Natural killer cell (primary cell): ENCODE measurements at regions not wholly inside any gene's neighbourhood (a gene's known extent, or its start where the extent isn't known, plus 50 kb on each side); places are given as distances from the start of the nearest gene placed in this dataset.

Experiments used
- ATAC-seq, 3 donors: fragments of 150-1000 bp in 2 of 3; fragments of 200-7000 bp in 1 of 3; cut with Tn5 transposase; 1 replicate in 1 of 3; 2 replicates in 2 of 3; pipeline ENCODE4 v1.10.0; 2021; ENCODE audit warnings: mild to moderate bottlenecking in 2 of 3, moderate library complexity in 2 of 3
- DNase-seq, 2 donors: peaks; one replicate each; pipeline versions ENCODE4 v3.0.0 to v3.0.0-alpha.2; 2013 to 2021; ENCODE audit warnings: mixed read lengths in 1 of 2
- H3K27ac ChIP-seq: one replicate; pipeline ENCODE4 v1.5.1; 2013; ENCODE audit warnings: mild to moderate bottlenecking, low read length
- H3K27me3 ChIP-seq: one replicate; pipeline ENCODE4 v1.6.1; 2013; ENCODE audit warnings: low read length; ENCODE audit not compliant: control insufficient read depth, insufficient read depth
- H3K36me3 ChIP-seq: one replicate; pipeline ENCODE4 v1.6.1; 2013; ENCODE audit warnings: low read length; ENCODE audit not compliant: control insufficient read depth, insufficient read depth
- H3K4me1 ChIP-seq: one replicate; pipeline ENCODE4 v1.6.1; 2013; ENCODE audit warnings: low read length; ENCODE audit not compliant: control insufficient read depth, insufficient read depth
- H3K4me3 ChIP-seq: one replicate; pipeline ENCODE4 v1.5.1; 2013; ENCODE audit warnings: low read length
- H3K9me3 ChIP-seq: one replicate; pipeline ENCODE4 v1.6.1; 2013; ENCODE audit warnings: low read length; ENCODE audit not compliant: control insufficient read depth, insufficient read depth
- H3K27ac Mint-ChIP-seq, 2 donors: one replicate each; pipeline ENCODE4 v1.8.0; 2022; ENCODE audit warnings: mild to moderate bottlenecking in 2 of 2, mixed read lengths in 2 of 2, moderate library complexity in 1 of 2
- H3K27me3 Mint-ChIP-seq, 2 donors: one replicate each; pipeline ENCODE4 v1.8.0; 2022; ENCODE audit warnings: low read depth in 2 of 2, mixed read lengths in 2 of 2
- H3K36me3 Mint-ChIP-seq: one replicate; pipeline ENCODE4 v1.8.0; 2022; ENCODE audit warnings: mixed read lengths
- H3K4me1 Mint-ChIP-seq, 2 donors: one replicate each; pipeline ENCODE4 v1.8.0; 2022; ENCODE audit warnings: mixed read lengths in 2 of 2
- H3K4me3 Mint-ChIP-seq: one replicate; pipeline ENCODE4 v1.8.0; 2022; ENCODE audit warnings: mild to moderate bottlenecking, moderate library complexity, mixed read lengths
- H3K9me3 Mint-ChIP-seq, 2 donors: one replicate each; pipeline ENCODE4 v1.8.0; 2022; ENCODE audit warnings: mixed read lengths in 2 of 2
- WGBS: methylation state at CpG from one replicate; pipeline ENCODE4 v1.1.7; 2013; ENCODE audit warnings: missing lambda C conversion rate; ENCODE audit not compliant: insufficient coverage; 5-methylcytosine and 5-hydroxymethylcytosine counted together
- intact Hi-C: fragments of 100-400 bp; cut with micrococcal nuclease; formaldehyde crosslinking; loops from one replicate; pipeline ENCODE4 v1.14.2; 2022
- TF ChIP-seq, protein P1 (sequence below): fragments of 200-600 bp; IDR thresholded peaks from one replicate; pipeline ENCODE4 v1.8.0; 2022; ENCODE audit warnings: antibody characterized with exemption

DNA sequence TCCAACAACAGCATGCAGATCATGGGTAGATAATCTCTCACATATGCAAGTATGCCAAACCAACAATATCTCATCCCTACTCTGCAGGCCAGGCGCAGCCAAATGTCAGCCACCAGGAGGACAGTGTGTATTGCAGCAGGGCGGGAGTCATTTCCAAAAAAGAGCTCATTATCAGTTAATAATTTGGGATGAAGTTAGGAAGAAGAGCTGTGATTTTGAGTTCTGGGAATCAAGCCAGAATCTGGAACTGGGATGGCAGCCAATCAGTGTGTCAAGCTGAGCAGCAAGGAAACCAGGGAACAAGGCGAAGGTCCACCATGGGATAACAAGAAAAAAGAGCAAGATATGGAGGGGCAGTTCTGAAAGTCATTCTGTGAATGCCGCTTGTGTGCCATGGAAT, 88.2 kb upstream of the CAMK2D start:
- H3K9me3 ChIP-seq = no peaks in the 10 kb centered on the region
- H3K27ac Mint-ChIP-seq = no peak overlapping the region

DNA sequence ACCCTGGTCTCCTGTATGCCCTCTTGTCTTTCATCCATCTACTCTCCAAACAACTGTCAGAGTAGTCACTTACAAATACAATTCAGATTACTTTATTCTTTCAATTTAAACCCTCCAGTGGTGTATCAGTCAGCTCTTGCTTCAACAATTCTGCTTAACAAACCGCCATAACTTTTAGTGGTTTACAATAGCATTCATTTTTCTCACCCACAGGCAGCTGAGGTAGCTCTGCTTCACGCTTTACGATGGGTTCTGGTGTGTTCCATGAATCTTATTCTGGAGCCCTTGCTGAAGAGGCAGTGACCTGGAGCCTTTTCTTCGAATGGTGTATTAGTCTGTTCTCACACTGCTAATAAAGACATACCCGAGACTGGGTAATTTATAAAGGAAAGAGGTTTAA, 86.2 kb upstream of the CAMK2D start:
- no peaks in the 10 kb centered on the region for H3K4me1 ChIP-seq
- no peak overlapping the region for H3K4me3 ChIP-seq
- DNase-seq (no peak), ATAC-seq (peak in 1 of 3 donors; percentile 84)
- no peak overlapping the region for H3K27ac ChIP-seq
- H3K27me3 ChIP-seq = no peaks in the 10 kb centered on the region
- H3K4me1 Mint-ChIP-seq = peaks cover 8 to 9% of the 10 kb centered on the region in 2 donors
- no peaks in the 10 kb centered on the region for H3K9me3 ChIP-seq
- intact Hi-C loops = no loop called here
- no peaks in the 10 kb centered on the region for H3K36me3 ChIP-seq
- H3K27ac Mint-ChIP-seq = no peak overlapping the region
- no peaks in the 10 kb centered on the region for H3K36me3 Mint-ChIP-seq
- 71% methylated on average over 4 of the region's 5 CpGs for WGBS
- H3K4me3 Mint-ChIP-seq = no peak overlapping the region
- H3K9me3 Mint-ChIP-seq = no peaks in the 10 kb centered on the region
- TF ChIP-seq, protein P1, sequence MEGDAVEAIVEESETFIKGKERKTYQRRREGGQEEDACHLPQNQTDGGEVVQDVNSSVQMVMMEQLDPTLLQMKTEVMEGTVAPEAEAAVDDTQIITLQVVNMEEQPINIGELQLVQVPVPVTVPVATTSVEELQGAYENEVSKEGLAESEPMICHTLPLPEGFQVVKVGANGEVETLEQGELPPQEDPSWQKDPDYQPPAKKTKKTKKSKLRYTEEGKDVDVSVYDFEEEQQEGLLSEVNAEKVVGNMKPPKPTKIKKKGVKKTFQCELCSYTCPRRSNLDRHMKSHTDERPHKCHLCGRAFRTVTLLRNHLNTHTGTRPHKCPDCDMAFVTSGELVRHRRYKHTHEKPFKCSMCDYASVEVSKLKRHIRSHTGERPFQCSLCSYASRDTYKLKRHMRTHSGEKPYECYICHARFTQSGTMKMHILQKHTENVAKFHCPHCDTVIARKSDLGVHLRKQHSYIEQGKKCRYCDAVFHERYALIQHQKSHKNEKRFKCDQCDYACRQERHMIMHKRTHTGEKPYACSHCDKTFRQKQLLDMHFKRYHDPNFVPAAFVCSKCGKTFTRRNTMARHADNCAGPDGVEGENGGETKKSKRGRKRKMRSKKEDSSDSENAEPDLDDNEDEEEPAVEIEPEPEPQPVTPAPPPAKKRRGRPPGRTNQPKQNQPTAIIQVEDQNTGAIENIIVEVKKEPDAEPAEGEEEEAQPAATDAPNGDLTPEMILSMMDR = no peak
- H3K27me3 Mint-ChIP-seq = peaks cover 12 to 14% of the 10 kb centered on the region in 2 donors

More for the DNA sequence above, 88.2 kb upstream of the CAMK2D start:
- H3K27ac ChIP-seq = no peak overlapping the region
- H3K9me3 Mint-ChIP-seq = peaks cover 0 to 2% of the 10 kb centered on the region in 2 donors
- TF ChIP-seq, protein P1 = no peak
- ATAC-seq (no peak), DNase-seq (no peak)
- whole genome bisulfite sequencing = 81% methylated on average over 4 of the region's 4 CpGs
- no peaks in the 10 kb centered on the region for H3K4me1 ChIP-seq
- H3K27me3 Mint-ChIP-seq = peaks cover 6 to 10% of the 10 kb centered on the region in 2 donors
- peaks cover 8 to 9% of the 10 kb centered on the region in 2 donors for H3K4me1 Mint-ChIP-seq
- no peak overlapping the region for H3K4me3 Mint-ChIP-seq
- intact Hi-C loops = no loop called here
- no peaks in the 10 kb centered on the region for H3K27me3 ChIP-seq
- H3K36me3 ChIP-seq = no peaks in the 10 kb centered on the region
- no peaks in the 10 kb centered on the region for H3K36me3 Mint-ChIP-seq
- no peak overlapping the region for H3K4me3 ChIP-seq

DNA sequence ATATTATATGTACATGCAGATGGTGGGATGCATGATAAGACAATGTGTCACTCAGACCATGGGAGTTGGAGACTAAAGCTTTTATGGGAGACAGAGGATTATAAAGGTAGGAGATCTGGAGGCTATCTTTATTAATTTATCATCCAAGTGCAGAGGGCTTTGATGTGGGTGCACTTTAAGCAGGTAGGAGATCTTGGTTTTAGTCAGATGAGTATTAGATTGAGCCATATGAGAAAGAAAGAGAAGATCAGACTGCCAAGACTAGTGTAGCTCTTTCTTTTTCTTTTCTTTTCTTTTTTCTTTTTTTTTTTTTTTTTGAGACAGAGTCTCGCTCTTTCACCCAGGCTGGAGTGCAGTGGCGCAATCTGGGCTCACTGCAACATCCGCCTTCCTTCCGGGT, 84.9 kb upstream of the CAMK2D start:
- Histone ChIP-seq H3K4me1 (no peaks in the 10 kb centered on the region), H3K36me3 (no peaks in the 10 kb centered on the region), H3K9me3 (no peaks in the 10 kb centered on the region), H3K4me3 (no peak overlapping the region), H3K27ac (no peak overlapping the region), H3K27me3 (no peaks in the 10 kb centered on the region)
- H3K27me3 Mint-ChIP-seq = peaks cover 12 to 14% of the 10 kb centered on the region in 2 donors
- no peak overlapping the region for H3K27ac Mint-ChIP-seq
- H3K4me3 Mint-ChIP-seq = no peak overlapping the region
- DNase-seq (no peak), ATAC-seq (no peak)
- H3K4me1 Mint-ChIP-seq = peaks cover 8 to 9% of the 10 kb centered on the region in 2 donors
- no peaks in the 10 kb centered on the region for H3K36me3 Mint-ChIP-seq
- WGBS = 90% methylated on average over 4 of the region's 4 CpGs
- H3K9me3 Mint-ChIP-seq = no peaks in the 10 kb centered on the region
- TF ChIP-seq, protein P1 = no peak
- intact Hi-C loops = no loop called here

DNA sequence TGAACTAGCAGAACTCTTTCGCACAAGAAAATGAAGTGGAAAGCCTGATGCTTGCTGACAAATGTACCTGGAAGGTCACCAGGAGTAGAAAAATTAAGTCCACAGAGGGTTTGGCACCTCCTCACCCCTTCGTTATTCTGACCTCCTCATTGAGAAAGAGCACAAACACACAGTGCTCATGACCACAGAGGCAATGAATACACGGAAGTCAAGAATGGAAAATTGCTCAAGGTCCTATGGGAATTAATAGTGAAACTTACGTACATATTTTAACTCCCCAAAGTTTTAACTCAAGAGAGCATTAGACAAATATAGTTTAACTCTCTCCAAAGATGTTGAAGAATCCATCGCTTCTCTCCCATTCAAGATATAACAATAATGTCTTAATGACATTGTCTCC, 83.6 kb upstream of the CAMK2D start:
- intact Hi-C loops = no loop called here
- no peak overlapping the region for H3K27ac Mint-ChIP-seq
- H3K36me3 Mint-ChIP-seq = no peaks in the 10 kb centered on the region
- H3K4me1 ChIP-seq = no peaks in the 10 kb centered on the region
- WGBS = 91% methylated on average over 5 of the region's 5 CpGs
- H3K4me3 Mint-ChIP-seq = no peak overlapping the region
- H3K4me3 ChIP-seq = no peak overlapping the region
- H3K4me1 Mint-ChIP-seq = peaks cover 8 to 9% of the 10 kb centered on the region in 2 donors
- H3K36me3 ChIP-seq = no peaks in the 10 kb centered on the region
- no peaks in the 10 kb centered on the region for H3K27me3 ChIP-seq
- no peaks in the 10 kb centered on the region for H3K9me3 Mint-ChIP-seq
- no peak overlapping the region for H3K27ac ChIP-seq
- ATAC-seq = no peak
- TF ChIP-seq, protein P1 = no peak
- H3K9me3 ChIP-seq = no peaks in the 10 kb centered on the region
- no peak for DNase-seq
- H3K27me3 Mint-ChIP-seq = peaks cover 12 to 14% of the 10 kb centered on the region in 2 donors
